ENCODE measurements at regions not wholly inside any gene's neighbourhood (a gene's known extent, or its start where the extent isn't known, plus 50 kb on each side); places are given as distances from the start of the nearest gene placed in this dataset.

DNA sequence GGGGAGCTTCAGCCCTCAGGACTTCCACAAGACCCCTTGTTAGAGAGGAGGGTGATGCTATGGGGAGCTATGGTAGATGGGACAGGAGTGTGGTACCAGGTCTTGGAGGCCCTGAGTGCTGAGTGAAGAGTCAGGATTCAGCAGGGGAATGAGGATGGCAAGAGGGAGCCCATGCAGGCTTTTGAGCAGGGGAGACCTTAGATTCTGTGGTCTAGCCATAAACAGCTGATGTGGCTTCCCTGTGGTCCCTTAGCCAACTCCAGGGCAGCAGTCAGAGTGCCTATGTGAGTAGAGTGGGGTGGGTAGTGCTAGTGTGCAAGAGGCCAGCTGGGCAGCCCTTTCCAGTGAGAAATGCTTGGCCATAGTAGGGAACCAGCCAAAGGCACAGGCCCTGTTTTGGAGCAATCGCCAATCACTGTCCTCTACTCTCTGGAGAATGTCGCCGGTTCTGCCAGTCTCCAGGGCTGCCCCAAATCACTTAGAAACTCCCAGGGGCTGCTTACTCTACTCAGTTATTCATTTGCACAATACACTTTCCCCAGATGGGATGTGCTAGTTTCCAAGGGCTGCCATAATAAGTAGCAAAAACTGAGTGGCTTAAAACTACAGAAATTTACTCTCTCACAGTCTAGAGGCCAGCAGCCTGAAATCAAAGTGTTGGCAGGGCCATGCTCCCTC is 310.5 kb downstream of the SMAD2 start:
- DNase-seq (ENCODE audit: low read depth) = no peak
- H3K4me3 ChIP-seq (replicated peaks; ENCODE audit: low read depth, low read length) = no peak overlapping the region
- TF ChIP-seq, protein P1, sequence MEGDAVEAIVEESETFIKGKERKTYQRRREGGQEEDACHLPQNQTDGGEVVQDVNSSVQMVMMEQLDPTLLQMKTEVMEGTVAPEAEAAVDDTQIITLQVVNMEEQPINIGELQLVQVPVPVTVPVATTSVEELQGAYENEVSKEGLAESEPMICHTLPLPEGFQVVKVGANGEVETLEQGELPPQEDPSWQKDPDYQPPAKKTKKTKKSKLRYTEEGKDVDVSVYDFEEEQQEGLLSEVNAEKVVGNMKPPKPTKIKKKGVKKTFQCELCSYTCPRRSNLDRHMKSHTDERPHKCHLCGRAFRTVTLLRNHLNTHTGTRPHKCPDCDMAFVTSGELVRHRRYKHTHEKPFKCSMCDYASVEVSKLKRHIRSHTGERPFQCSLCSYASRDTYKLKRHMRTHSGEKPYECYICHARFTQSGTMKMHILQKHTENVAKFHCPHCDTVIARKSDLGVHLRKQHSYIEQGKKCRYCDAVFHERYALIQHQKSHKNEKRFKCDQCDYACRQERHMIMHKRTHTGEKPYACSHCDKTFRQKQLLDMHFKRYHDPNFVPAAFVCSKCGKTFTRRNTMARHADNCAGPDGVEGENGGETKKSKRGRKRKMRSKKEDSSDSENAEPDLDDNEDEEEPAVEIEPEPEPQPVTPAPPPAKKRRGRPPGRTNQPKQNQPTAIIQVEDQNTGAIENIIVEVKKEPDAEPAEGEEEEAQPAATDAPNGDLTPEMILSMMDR (IDR thresholded peaks at IDR 0.05; ENCODE audit: low read length, missing control alignments) = no peak

DNA sequence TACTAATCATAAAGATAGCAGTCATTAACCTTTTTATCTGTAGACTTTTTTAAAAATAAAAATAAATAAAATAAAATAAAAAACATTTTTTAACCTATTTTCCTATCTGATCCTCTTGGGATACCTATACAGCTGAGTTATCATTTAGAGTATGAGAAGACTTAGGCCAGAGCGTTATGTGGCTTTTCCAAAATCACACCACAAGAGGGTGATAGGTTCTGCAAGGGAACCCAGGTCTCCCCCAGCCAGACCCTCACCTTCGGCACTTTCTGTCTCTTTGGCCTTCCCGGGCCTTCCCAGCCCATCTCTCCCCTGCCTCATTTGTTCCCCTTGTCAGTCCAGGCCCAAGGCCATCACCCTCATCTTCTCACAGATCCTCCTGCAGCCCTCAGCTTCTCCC is 311.7 kb downstream of the SMAD2 start:
- no peak for DNase-seq (ENCODE audit: low read depth)
- no peak overlapping the region for H3K4me3 ChIP-seq (replicated peaks; ENCODE audit: low read depth, low read length)
- TF ChIP-seq, protein P1 (IDR thresholded peaks at IDR 0.05; ENCODE audit: low read length, missing control alignments) = no peak

DNA sequence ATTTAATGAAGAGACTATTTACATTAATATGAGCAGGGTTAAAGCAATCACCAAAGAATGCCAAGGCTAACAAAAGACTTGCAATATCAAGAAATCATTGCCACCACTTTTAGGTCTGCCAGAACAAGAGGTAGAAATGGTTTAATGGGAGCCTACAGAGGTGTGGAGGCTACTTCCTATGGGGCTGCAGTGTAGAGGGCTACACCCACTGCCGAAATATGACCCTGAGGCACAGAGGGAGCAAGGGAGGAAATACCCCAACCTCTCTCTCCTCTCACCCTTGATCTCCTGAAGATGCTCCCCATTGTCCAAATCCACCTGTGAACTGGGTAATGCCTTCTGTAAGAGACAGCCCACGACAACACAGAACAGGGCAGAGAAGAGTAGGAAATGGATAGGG is 315.4 kb downstream of the SMAD2 start:
- no peak for DNase-seq (ENCODE audit: low read depth)
- no peak overlapping the region for H3K4me3 ChIP-seq (replicated peaks; ENCODE audit: low read depth, low read length)
- TF ChIP-seq, protein P1 (IDR thresholded peaks at IDR 0.05; ENCODE audit: low read length, missing control alignments) = no peak

DNA sequence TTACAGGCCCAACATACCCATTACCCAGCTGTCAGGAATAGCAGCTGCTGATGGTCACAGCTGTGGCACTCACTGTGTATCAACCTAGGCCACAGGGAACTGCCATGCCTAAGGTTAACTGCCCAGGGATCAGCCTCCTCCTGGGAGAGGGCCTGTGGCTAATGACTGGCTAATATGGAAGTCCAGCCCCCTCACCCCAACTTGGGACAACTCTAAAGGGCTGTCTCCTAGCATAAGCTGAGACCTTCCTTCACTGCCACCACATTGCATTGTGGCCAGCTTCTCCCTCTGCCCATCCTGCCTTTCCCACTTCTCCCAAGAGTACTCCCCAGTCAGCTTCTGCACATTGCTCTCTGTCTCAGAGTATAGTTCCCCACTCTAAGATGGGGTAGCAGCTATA is 316.5 kb downstream of the SMAD2 start:
- H3K4me3 ChIP-seq (replicated peaks; ENCODE audit: low read depth, low read length) = no peak overlapping the region
- no peak for DNase-seq (ENCODE audit: low read depth)
- TF ChIP-seq, protein P1 (IDR thresholded peaks at IDR 0.05; ENCODE audit: low read length, missing control alignments) = no peak

DNA sequence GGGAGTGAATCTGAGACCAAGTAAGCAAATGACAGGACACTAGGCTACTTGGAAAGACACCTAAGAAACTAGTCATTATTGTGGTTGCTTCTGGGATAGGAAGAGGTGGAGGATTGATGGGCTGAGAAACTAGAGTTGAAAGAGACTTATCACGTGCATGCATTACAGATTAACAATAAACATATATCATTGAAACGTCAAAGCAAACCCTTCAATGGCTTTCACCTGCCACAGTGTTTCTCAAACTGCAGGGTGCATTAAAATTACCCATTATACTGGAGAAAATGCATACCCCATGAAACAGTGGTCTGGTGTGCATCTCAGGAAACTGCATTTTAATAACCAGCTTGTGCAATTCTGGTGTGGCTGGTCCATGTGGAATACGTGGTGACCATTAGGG is 318.8 kb downstream of the SMAD2 start:
- no peak for DNase-seq (ENCODE audit: low read depth)
- TF ChIP-seq, protein P1 (IDR thresholded peaks at IDR 0.05; ENCODE audit: low read length, missing control alignments) = no peak
- H3K4me3 ChIP-seq (replicated peaks; ENCODE audit: low read depth, low read length) = no peak overlapping the region

DNA sequence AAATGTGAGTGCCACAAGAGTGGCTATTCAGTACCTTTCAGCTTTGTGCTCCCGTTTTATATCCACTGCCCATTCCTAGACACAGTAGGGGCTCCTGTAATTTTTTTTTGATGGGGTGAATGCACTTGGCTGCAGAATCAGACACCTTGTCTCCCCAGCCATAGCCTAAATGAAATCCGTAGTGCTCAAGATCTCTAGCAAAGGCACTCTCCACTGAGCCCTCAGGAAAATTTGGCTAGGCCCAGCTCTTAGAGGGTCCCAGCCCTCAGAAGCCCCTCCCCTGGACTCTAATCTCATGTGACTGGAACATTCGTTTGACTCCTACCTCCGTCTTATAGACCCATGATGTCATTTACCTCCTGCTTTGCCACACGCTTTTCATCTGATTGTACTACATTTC is 323.9 kb downstream of the SMAD2 start:
- TF ChIP-seq, protein P1 (IDR thresholded peaks at IDR 0.05; ENCODE audit: low read length, missing control alignments) = no peak
- H3K4me3 ChIP-seq (replicated peaks; ENCODE audit: low read depth, low read length) = no peak overlapping the region
- no peak for DNase-seq (ENCODE audit: low read depth)

DNA sequence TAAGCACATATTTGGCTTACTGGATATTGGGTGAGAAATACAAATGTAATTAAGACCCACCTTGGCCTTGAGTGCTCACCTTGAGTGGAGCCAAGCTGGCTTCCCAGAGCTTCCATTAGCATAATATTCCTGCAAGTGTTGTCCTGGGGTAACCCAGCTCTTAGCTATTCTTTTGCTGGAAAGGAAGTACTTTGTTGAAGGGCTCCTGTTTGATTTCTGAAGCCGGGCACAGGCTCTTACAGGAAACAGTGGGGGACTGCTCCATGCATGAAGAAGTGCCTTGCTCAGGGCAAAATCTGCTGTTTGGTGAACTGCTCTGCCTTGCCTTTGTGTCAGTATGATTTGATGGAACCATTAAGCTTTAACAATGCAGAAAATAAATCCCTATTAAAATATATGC is 325.4 kb downstream of the SMAD2 start:
- H3K4me3 ChIP-seq (replicated peaks; ENCODE audit: low read depth, low read length) = no peak overlapping the region
- TF ChIP-seq, protein P1 (IDR thresholded peaks at IDR 0.05; ENCODE audit: low read length, missing control alignments) = no peak
- no peak for DNase-seq (ENCODE audit: low read depth)
